ENCODE measurements at regions not wholly inside any gene's neighbourhood (a gene's known extent, or its start where the extent isn't known, plus 50 kb on each side); places are given as distances from the start of the nearest gene placed in this dataset.

- DNase-seq = no peak
Measured at GRCh38 chr14:27127838-27128237, 530.0 kb upstream of the NOVA1 start.

GRCh38 chr14:27134200-27134599 lies 536.4 kb upstream of the NOVA1 start:
- no peak for DNase-seq

DNA sequence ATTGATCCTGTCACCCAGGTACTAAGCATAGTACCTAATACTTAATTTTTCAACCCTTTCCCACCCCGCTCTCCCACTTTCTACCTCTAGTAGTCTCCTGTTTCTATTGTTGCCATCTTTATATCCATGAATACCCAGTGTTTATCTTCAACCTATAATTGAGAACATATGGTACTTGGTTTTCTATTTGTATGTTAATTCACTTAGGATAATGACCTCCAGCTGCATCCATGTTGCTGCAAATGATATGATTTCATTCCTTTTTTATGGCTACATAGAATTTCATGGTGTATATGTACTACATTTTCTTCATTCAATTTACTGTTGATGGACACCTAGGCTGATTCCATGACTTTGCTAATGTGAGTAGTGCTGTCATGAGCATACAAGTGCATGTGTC lies 547.3 kb upstream of the NOVA1 start:
- DNase-seq = no peak

DNA sequence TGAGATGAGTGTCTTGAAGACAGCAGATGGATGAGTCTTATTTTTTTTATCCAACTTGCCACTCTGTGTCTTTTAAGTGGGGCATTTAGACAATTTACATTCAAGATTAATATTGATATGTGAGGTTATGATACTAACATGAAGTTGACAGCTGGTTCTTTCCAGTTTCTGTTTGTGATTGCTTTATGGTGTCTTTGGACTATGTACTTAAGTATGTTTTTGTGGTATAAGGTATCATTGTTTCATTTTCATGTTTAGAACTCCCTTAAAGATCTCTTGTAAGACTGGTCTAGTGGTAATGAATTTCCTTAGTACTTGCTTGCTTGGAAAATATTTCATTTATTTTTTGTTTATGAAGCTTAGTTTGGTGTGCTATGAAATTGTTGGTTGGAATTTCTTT lies 550.3 kb upstream of the NOVA1 start:
- DNase-seq = no peak

- DNase-seq = no peak
Measured at GRCh38 chr14:27164139-27164538, 566.3 kb upstream of the NOVA1 start.

- DNase-seq = no peak
Measured at GRCh38 chr14:27175489-27175888, 577.7 kb upstream of the NOVA1 start.

GRCh38 chr14:27181333-27181732 lies 583.5 kb upstream of the NOVA1 start:
- no peak for DNase-seq

DNA sequence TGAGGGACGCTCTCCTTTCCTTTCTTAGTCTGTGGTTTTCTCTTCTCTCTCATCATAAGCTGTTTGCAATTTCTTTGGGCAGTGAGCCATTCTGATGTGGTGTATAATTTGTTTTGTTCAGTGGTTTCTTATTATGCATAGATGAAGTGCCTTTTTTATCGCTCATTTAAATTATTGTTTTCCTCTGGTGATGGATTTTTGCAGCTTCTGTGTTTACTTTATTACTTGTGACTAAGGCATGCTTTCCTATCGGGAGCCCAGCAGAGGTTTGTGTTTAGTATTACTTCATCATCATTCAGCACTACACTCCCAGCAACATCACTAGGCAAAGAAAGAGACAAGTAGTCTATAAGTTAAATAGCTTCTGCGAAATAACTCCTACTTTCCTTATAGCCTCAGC lies 586.6 kb upstream of the NOVA1 start:
- DNase-seq = no peak

GRCh38 chr14:27186048-27186447 lies 588.2 kb upstream of the NOVA1 start:
- DNase-seq = no peak

DNA sequence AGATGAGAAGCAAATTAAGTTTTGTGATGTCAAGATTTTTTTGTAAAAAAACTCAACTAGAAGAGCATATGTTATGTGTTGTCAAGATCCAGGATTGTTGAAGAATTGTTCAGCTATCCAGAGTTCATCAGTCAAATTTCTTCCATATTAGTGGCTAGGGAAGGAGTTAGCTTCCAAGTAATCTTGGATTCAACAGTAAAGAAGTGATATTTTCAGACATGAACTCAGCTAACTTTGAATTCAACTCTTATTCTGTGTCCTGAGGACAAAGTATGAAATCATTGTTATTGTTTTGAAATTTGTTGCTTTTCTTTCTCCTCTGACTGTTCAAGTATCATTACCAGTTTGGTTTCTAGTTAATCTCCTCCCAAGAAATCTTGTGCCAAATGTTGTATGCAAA lies 589.3 kb upstream of the NOVA1 start:
- no peak for DNase-seq

- no peak for DNase-seq
Measured at GRCh38 chr14:27190296-27190695, 592.5 kb upstream of the NOVA1 start.

- no peak for DNase-seq
Measured at GRCh38 chr14:27199272-27199671, 601.4 kb upstream of the NOVA1 start.

GRCh38 chr14:27205036-27205435 lies 607.2 kb upstream of the NOVA1 start:
- no peak for DNase-seq

GRCh38 chr14:27211741-27212140 lies 613.9 kb upstream of the NOVA1 start:
- DNase-seq = no peak

DNA sequence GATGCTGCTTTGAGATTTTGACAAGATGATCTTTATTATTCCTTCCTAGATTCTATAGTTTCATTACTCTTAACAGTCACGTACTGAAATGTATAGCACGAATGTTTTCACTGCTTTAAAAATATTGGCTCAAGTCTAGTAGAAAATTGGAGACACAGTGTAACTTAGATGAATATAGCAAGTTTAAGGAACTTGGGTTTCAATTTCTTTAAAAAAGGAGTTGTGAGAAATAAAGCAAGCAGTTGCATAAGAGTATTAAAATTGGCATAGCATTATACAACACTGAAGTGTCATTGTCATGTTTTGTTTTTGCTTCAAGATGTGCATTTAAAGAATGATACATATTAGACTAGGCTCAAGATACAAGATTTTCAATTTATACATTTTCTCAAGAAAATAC lies 624.8 kb upstream of the NOVA1 start:
- DNase-seq = no peak

GRCh38 chr14:27223906-27224305 lies 626.1 kb upstream of the NOVA1 start:
- no peak for DNase-seq

- DNase-seq = no peak
Measured at GRCh38 chr14:27228053-27228452, 630.2 kb upstream of the NOVA1 start.

DNA sequence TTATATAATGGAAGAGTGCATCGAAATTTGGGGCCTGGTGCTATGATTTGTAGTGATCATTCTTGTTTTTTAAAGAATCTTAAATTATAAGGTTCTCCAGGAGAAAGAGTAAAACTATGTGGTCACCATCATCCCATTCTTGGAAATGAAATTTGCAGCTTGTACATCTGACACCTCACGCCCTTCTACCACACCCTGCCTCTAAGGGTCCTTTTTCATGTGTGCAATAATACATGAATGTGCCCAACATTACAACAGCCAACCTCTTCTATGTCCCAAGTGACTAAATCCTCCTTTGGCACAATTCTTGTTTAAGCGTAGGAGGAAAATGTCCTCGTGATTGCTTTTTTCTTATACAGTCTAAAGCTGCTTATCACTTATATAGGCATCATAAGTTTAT lies 636.5 kb upstream of the NOVA1 start:
- no peak for DNase-seq

DNA sequence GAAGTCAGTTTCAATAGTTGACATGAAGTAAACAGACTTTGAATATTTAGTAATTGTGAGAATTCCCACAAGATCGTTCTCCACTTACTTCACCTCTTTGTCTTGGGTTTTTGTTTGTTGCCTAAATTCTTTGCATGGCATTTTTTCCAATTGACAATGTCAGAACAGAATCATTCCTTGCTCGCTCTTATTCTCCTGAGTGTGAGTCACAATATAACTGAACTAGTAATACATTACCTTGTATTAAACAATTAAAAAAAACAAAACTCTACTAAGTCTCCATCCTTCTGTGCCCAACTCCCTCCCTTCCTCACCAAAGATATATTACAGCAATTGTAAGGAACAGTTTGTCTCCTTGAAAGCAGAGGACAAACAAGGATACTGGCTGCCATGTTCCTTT lies 638.8 kb upstream of the NOVA1 start:
- no peak for DNase-seq

DNA sequence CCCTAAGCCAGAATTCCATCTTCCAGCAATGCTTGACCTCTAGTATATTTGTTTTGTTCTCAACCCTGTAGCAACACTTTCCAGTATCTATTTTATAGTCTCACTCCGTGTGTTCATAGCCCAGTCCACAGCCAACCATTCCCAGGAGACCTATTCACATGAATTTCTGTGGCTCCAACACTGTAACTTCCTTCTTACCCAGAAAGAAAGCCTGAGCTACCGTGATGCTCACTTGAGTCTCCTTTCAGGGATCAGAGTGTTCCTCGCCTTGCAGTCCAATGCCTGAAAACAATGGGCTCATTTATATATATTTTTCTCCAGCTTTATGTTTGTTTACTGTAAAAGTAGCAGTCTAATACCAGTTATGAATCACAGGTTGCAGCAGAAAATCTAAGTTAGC lies 645.0 kb upstream of the NOVA1 start:
- DNase-seq = no peak

DNA sequence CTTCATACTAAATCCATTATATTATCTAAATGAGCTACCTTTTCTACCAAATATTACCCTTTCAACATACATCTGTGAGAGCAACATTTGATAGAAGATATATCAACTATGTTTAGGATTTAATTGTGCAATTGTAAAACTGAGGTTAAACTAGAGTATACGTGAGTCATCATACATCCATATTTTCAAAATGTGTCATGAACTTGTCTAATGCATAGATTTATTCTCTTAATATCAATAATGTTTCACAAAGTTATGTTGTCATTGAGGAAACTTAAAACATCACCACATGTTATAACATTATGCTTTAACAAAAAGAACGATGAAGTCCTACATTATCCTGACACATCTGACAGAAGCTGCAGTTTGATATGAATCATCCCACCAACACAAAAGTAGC lies 645.5 kb upstream of the NOVA1 start:
- no peak for DNase-seq

DNA sequence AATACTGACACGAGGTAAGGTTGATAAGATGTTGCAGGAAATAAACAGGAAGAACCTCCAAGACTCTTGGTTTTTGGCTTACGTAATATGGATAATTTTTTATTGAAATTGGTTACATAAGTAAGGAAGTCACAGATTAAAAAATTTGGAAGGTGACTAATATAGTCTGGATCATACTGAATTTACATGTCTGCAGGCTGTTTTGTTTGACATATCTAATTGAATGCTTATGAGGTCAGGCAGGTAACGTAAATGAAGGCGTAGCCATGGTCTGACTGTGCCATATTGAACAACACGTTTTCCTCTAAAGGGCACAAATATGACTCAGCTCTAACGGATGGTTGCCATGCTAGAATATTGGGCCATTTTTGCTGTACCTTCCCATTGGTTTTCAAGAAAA lies 648.1 kb upstream of the NOVA1 start:
- DNase-seq = no peak

- DNase-seq = no peak
Measured at GRCh38 chr14:27253966-27254365, 656.1 kb upstream of the NOVA1 start.

DNA sequence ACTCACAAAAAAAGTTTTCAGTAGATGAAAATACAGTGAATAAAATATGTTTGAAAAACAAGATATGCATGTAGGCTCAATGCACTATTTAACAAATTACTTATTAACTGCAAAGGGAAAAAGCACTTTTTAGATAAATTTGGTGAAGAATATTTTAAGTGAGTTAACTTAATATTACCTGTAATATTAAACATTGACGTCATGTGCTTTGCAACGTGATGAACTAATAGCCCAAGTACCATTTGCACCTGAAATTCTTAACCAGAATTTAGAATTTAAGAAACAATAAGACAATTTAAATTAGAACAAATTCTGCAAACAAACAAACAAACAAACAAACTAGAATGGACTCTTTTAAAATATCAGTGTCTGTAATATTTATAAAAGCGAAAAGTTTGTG lies 659.0 kb upstream of the NOVA1 start:
- no peak for DNase-seq

- DNase-seq = no peak
Measured at GRCh38 chr14:27267876-27268275, 670.0 kb upstream of the NOVA1 start.

DNA sequence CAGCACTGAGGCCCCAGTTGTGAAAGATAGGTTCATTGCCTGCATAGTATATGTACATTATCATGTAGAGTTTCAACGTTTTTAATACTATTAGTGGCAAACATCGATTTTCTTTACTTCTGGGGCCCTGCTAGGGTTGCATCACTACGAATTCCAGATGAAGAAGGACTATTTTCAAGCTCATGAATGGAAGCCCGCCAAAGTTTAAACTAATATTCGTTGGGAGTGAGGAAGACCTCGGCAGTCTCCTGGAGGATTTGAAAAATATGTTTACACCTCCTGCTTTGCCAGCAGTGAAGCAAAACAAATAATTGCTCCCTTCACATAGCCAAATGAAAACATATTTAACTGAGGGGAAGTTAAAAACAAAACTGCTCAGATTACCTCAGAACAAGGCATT lies 672.9 kb upstream of the NOVA1 start:
- no peak for DNase-seq
